HG02981 (cell line): ENCODE measurements at regions not wholly inside any gene's neighbourhood (a gene's known extent, or its start where the extent isn't known, plus 50 kb on each side); places are given as distances from the start of the nearest gene placed in this dataset.
"Not testable (repeated sequence)": the region's sequence is repeated elsewhere in the genome, so short reads cannot be mapped to it uniquely, and the experiment has no call there.

ENCODE experiments used
- ATAC-seq: cut with Tn5 transposase; IDR thresholded peaks from one replicate; pipeline ENCODE4 v1.9.1; 2021; ENCODE audit warnings: mild to moderate bottlenecking, moderate library complexity; ENCODE audit not compliant: unreplicated experiment

DNA sequence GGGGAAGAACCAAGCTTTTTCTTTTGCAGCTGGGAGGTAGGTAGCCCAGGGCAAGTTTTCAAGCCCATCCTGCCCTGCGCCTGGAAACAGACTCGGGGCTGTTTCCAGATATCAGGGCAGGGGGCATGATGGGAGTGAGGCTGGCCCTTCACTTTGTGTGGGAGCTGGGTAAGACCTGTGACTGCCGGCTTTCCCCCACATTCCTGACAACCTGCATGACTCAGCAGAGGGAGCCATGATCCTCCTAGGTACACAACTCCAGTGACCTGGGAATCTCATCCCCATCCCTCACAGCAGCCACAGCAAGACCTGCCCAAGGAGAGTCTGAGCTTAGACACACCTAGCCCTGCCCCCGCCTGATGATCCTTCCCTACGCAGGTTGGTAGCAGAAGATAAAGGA, 280.8 kb downstream of the SOX4 start:
- no peak for ATAC-seq

DNA sequence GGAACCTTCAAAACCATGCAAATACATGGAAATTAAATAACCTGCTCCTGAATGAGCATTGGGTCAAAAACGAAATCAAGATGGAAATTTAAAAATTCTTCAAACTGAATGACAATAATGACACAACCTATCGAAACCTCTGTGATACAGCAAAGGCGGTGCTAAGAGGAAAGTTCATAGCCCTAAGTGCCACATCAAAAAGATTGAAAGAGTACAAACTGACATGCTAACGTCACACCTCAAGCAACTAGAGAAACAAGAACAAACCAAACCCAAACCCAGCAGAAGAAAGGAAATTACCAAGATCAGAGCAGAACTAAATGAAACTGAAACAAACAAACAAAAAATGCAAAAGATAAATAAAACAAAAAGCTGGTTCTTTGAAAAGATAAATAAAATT, 283.5 kb downstream of the SOX4 start:
- not testable (repeated sequence) for ATAC-seq

DNA sequence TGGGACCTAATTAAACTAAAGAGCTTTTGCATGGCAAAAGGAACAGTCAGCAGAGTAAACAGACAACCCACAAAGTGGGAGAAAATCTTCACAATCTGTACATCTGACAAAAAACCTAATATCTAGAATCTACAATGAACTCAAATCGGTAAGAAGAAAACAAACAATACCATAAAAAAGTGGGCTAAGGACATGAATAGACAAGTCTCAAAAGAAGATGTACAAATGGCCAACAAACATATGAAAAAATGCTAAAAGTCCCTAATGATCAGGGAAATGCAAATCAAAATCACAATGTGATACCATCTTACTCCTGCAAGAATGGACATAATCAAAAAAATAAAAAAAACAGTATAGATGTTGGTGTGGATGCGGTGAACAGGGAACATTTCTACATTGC, 286.7 kb downstream of the SOX4 start:
- not testable (repeated sequence) for ATAC-seq

DNA sequence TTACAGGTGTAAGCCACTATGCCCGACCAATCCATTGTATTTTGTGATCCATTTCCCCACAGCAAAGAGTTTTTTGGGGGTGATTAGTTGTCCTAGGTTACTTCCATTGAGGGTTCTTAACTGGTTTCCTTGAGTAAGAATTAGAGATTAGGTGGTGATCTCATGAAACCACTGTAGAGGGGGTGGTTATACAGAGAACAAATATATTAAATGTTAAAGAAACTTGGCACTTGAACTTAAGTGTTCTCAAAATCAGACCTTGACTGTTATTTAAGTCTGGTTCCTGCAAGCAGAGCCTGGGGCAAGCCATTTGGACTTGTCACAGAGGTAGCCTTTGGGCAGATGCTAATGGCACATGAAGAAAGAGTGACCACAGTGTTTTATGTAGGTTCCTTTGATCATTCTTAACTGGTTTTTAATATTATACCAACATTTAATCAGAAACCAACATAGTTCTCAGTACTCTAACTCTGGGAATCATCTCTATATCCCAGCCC, 288.5 kb downstream of the SOX4 start:
- no peak for ATAC-seq

DNA sequence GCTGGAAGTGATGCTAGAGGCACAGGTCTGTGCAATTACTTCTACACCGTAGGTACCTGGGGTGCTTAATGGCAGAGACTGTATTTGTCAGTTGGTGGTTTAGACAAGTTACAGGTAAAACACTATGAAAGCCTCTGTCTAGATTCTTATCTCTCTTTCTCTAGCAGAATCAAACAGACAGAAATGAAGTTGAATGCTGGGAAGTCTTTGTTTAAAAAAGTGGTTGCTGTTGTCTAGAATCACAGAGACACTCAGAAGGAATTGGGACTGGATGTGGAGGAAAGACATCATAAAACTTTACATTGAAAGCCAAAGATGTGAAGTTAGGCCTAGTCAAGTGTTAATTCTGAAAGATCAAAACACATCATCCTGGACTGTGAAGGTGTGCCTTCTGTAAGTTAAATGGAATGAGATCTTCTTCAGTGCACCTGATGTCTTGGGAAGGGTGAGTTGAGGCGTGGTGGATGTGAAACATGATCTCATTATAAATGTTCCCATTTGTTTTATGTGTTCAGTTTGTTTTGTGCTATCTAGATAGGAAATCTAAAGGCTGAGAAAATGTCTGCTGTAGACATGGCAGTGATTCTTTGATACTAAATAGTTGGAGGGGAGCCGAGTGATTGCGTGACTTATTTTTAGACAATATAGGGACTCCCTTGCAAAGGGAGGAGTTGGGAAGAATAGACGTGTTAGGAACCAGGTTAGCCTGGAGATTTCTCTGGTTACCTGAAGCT, 290.2 kb downstream of the SOX4 start:
- no peak for ATAC-seq

DNA sequence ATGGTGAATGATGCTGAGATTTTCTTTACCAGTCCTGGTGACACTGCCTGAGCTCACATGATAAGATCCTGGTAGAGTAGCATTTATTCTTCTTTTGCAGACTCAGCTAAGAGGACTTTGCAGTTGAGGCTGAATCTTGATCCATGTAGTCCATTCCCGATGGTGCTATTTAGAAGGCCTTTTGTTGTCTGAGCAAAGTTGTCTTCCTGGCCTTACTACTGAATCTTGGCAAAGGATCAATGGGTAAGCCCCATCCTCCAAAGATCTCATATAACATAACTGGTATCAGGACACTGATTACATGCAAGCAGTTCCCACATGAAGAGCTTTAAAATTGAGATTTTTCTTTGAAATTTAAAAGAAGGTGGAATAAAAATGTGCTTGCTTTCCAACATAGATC, 291.6 kb downstream of the SOX4 start:
- no peak for ATAC-seq

DNA sequence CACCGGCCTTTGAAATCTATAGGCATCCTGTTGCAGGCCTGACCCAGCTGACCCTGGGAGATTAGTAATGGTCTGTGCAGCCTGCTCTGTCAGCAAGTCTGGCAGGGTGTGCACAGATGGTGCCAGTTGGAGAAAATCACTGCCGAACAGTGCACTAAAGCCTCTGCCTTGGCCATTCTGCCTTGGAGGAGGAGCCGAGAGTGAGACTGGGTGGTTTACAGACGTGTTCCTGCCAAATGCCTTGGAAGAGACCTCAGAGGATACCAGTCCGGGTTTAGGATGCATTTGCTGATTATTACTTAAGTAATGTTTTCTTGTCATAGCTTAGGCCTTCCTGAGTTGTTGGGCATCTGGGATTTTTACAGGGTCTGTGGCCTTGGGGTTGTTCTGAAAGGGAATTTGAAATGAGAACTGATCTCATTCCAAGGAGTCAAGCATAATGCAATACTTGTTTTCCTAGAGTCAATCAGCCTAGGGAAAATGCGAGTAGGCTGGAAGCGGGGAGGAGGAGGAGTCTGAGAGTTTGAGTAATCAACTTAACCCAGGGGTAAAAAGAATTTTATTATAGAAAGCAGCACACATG, 292.1 kb downstream of the SOX4 start:
- no peak for ATAC-seq

DNA sequence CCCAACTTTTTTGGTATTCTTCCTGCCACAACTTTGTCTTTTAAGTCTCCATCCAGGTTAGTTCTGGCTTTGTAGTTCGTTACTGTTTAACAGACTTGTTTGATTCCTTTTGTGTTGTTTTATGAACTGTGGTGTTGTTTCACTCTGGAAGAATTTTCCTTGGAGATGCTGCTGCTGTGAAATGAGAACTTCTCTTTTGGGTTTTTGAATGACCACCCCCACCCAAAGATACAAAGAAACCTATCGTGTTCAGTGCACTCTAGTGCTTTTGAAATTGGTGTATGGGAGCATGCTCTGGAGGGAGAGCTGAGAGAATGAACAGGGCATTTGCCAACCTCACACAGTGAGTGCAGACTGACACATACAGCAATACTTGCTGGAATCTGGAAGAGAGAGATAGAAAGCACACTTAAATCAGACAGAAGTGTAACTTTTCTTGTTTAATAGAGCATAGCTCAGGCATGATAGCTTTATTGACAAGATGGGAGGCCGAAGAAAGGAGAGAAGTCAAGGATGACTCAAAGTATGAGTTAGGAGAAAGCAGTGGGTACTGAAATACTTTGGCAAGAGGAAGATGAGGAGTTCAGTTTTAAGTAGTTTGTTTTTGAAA, 293.1 kb downstream of the SOX4 start:
- no peak for ATAC-seq

DNA sequence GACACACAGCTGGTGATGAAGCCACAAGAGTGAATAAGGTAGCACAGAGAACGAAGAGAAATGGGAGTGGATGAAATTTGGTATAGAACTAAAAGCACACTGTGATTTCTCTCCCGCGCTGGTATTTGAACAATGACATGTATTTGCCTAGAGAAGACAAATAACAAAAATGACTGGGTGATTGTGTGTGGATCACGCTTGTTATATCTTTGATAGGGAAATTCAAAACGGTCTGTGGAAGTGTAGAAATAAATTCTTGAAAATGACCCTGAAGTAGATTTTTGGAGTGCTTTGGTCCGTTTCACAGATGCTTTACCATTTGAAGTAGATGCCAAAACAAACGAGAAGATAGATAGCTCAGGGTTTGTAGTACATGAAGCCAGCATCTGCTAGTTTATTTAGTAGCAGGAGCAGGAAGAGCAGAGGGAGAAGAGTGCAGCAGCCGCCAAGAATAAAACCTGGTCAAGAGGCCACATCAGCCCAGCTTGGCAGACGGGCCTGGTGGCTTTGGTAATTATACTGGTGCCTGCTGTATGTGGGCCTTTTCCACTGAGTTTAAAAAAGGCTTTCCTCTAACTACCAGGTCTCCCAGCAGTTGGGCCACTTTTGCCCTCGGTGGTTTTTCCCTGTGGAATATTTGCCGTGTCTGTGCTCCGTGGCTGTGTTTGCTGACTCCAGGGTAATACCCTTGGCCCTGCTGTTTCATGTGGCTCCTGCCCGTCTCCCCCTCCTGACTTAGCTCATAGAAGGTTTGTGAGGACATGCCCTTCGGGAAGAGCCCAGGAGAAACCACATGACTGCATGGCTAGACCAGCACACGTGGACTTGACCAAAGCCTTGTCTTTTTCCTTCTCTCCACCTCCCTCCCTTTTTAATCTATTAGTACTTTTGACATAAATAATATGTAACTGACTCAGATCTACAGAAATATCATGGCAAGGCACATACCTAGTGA, 294.0 kb downstream of the SOX4 start:
- ATAC-seq = no peak

DNA sequence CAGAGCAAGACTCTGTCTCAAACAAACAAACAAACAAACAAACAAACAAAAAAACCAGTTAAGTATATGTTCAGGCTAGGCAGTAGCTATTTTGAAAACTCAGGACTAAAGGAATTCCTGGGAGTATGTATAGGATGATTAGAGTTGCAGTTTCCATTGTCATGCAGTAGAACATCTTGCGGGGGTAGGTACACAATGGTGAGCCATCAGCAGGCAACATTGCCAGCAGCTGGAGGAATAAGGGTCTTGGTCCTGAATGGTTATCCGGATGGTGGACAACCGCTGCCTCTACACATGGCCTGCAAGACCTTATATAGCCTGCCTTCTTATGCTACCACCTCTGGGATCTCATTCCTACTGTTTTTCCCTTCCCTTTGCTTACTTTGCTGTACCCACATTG, 297.5 kb downstream of the SOX4 start:
- no peak for ATAC-seq

DNA sequence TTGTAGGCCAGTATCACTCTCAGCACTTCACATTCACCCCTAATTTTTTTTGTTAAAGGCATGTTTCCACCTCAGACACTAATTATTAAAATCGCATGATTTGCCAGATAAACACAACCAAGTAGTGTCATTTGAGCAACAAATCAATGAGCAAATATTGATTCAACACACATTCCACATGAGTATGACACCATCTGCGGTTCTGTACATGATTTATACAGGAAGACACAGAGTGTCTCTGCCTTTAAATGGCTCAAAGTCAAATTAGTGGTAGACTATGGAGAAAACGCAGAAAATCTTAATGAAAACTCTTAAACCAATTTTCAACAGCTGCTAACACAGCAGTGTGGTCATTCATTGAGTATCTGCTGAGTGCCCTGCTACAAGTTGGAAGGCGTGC, 300.2 kb downstream of the SOX4 start:
- ATAC-seq = no peak

DNA sequence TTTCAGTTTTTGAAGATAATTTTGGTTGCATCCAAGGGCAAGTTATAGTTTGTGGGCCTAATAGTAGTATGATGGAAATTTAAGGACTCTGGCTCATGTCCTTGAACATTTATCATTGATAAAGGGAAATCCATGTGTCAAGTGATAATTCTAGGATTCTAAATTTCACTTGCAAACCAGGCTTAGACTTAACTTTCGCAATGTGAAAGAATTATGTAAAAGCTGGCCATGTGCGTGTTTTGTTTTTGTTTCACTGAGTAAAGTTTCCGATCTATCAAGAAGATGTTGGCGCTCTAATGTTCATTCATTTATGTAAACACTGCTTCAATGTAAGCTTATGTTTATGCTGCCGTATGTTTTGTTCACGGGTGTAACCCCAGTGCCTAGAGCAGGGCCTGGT, 302.0 kb downstream of the SOX4 start:
- ATAC-seq = no peak

DNA sequence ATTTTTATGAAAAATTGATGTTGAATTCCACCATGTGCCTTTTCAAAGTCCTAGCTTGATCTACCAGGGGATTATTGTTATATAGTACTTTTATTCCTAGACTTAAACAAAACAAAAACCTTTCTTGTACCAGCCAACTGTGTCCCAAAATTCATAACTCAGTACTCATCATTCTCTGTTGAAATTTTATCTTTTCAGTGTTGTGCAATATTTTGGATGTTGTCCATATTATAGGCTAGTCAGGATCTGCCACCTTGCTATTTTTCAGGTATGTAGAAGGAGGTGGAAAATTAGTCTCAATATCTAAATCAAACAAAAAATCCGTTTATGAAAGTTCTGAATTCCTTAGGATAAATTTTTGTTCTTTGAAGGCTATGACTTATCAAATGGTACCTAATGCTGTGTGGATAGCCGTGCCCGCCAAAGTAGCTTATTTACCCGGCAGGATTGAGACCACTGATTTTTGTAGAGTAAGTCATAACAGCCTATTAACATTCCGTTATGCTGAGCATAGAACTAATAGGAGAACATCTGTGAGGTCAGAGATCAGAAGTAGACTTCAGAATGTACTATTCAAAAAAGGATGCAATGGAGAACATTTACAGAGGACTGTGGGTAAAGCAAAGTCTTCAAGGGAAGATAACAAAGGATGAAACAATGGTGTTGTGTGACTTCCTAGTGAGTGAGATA, 304.7 kb downstream of the SOX4 start:
- ATAC-seq = no peak

DNA sequence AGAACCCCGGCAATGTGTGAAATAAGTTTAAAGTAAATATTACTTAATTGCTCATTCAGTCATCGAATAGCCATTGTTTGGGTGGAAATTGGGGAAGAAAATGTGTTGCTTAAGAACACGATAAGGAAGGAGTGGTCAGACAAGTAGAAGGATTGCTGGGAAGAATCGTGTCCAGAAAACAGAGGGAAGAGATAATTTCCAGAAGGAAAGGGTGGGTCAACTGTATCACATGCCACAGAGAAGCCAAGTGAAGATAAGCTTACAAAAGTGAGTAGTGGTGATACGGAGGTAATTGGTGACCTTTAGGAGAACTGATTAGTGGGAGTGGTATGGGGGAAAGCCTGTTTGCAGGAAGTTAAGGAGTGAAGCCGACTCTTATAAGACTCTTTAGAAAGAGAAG, 306.2 kb downstream of the SOX4 start:
- ATAC-seq = no peak

DNA sequence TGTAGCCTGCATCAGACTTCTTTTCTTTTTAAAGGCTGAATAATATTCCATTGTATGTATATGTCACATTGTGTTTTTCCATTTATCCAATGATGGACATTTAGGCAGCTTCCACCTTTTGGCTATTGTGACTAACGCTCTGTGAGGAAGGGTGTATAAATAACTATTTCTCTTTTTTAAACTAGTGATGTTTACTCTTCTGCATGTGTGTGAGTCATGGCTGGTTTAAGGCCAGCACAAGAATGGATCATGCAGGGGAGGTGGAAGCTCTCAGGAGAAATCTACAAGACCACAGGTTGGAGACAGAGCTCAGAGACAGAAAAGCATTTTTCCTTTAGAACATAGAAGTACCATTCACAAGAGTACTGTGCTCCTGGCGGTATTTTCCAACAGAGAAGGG, 307.2 kb downstream of the SOX4 start:
- ATAC-seq = no peak

DNA sequence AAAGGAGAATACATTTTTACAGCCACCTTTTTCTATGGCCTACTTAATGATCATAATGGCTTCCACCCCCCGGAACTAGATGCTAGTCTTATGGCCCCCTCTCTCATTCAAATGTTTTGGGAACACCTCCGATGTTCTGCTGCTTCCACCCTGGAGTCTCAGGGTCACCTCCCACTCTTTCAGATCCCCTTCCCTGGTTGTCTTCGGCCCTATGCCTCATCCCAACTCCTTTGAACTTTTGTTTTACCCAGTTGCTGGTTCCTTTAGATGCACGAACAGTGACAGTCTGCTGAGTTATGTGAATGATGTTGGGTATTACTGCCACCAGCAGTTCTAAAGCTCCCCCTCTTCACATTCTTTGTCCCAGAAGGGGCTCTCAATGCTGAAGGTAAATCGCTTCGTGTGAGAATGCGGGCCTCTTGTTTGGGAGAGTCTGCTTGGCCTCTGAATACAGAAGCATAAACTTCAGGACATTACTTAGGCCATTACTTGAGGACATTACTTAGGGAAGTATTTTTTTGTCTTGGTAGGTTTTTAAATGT, 309.1 kb downstream of the SOX4 start:
- no peak for ATAC-seq

DNA sequence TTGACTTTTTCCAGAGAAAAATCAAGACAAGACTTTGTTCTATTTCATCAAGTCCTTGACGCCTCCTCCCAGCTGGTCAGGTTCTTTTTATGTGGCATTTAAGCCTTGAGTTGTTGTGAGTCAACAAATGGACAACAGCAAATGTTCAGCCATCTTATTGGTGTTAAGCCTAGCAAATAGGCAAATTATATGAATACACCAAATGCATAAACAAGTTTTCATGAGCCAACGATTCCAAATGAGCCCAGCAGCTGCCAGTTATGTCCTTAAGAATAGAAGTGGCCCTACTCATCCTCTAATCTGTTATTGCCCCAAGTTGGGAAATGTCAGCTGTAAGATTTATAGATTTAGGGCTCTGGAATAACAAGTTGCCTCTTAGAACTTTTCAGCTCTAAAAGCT, 312.0 kb downstream of the SOX4 start:
- no peak for ATAC-seq

DNA sequence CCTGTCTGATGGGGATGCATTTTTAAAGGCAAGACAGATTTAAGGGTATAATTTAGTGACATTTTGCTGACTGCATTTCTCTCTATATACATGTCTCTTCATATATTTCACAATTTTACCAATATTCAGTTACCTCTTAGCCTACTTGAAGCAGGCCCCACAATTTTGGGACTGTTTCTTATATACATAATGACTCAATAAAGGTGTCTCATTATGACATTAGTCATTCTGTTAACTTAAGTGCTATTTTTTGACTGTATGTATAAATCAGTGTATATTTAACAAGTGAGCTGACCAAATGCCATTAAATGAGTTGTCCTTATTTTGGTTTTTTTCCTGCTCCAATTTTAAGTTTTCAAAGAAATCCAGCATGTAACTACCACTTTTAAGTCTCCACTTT, 313.3 kb downstream of the SOX4 start:
- no peak for ATAC-seq

DNA sequence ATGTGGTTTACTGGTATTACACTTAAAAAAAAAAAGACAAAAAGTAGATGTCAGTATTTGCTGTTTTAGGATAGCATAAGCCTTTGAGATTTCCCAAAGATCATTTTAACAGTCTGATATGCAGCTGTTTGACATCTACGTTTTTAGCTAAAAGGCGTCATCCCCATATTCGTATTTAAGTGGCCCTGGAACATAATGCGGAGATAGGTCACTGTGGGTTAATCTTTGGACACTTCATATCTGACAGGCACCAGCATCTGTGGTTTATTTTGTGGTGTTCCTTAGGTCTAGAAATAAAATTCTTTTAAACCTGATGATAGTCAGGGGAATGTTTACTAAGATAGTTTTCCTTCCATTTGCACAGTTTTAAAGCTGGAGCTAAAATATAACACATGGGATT, 313.7 kb downstream of the SOX4 start:
- ATAC-seq = no peak

DNA sequence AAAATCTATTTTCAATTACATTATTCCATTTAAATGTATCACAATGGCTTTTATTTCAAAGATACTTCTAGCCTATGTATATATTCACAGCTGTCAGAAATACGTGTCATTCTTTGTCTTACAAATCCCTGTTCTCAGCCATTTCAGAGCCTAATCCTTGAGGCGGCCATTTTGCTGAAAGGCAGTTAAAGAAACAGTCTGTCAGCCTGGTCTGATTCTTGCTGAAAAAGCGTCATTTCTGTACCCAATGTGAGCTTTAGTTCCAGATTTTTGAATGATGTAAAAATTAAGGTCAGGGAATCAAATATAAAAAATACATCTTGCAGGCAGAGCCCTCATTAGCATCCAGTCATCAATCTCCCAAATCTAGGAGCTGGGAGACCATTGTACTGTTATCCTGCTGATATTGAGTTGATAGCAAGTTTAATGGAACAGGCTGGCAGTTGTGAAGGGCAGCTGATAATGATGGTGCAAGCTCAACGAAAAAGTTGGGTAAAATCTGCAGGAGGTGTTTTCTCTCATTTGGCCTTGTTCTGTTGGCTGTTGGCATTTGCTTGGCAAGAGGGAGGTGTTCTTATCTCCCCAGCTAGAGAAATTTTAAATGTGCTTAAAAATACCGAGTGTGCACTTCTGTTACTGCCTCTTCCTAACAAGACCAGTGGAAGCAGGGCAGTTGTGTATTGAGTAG, 314.8 kb downstream of the SOX4 start:
- no peak for ATAC-seq
